ENCODE measurements at regions not wholly inside any gene's neighbourhood (a gene's known extent, or its start where the extent isn't known, plus 50 kb on each side); places are given as distances from the start of the nearest gene placed in this dataset.

DNA sequence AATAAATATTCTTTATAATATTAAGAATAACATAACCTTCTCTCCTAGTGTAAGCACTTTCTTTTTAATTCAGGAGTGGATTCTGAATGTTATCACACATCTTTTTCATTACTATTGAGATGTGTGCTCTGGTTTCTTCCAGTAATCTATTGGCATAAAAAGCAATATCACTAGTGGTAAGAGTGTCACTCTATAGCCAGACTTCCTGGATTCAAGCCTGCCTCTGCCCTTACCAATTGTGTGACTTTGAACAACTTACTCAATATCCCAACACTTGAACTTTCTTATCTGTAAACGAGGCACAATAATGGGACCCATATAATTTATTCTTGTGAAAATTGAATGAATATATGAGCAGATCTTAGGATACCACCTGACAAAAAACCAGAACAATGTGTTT is 71.0 kb downstream of the SEM1 start:
- no peak overlapping the region for H3K27ac ChIP-seq
- no peak overlapping the region for H3K4me3 ChIP-seq (IDR thresholded peaks at IDR 0.05; ENCODE audit: insufficient read depth, low read depth, low read length)
- H3K27me3 ChIP-seq (ENCODE audit: insufficient read depth, low read depth) = no peaks in the 10 kb centered on the region
- H3K79me2 ChIP-seq (ENCODE audit: insufficient read depth, low read depth) = no peaks in the 10 kb centered on the region
- TF ChIP-seq, protein P1, sequence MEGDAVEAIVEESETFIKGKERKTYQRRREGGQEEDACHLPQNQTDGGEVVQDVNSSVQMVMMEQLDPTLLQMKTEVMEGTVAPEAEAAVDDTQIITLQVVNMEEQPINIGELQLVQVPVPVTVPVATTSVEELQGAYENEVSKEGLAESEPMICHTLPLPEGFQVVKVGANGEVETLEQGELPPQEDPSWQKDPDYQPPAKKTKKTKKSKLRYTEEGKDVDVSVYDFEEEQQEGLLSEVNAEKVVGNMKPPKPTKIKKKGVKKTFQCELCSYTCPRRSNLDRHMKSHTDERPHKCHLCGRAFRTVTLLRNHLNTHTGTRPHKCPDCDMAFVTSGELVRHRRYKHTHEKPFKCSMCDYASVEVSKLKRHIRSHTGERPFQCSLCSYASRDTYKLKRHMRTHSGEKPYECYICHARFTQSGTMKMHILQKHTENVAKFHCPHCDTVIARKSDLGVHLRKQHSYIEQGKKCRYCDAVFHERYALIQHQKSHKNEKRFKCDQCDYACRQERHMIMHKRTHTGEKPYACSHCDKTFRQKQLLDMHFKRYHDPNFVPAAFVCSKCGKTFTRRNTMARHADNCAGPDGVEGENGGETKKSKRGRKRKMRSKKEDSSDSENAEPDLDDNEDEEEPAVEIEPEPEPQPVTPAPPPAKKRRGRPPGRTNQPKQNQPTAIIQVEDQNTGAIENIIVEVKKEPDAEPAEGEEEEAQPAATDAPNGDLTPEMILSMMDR (conservative IDR thresholded peaks at IDR 0.05; ENCODE audit: low read depth, low read length) = no peak
- H3K36me3 ChIP-seq (ENCODE audit: insufficient read depth) = no peaks in the 10 kb centered on the region
- no peak overlapping the region for H3K4me2 ChIP-seq
- no peaks in the 10 kb centered on the region for H4K20me1 ChIP-seq (ENCODE audit: insufficient read depth)
- no peak overlapping the region for H2AFZ ChIP-seq (ENCODE audit: low read depth)
- no peaks in the 10 kb centered on the region for H3K4me1 ChIP-seq (ENCODE audit: low read depth, poor library complexity, severe bottlenecking)
- H3K9ac ChIP-seq = no peak overlapping the region

DNA sequence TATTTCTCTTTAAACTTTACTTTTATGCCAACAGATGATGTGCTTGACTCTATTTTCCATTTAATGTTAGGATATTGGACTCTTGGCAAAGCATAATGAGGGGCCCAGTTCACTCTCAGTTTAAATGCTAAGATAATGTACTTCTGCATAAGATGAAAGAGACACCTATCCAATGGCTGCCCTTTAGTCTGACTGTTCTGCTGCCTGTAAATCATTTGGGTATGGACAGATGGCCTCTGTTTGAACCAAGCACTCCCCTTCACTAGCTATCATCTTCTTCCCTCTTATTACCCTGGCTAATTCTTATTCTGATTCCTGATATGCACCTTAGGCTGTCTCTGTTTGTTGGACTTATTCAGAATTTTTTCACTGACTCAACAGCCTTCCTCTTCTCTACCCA is 72.1 kb downstream of the SEM1 start:
- H3K4me2 ChIP-seq = no peak overlapping the region
- no peak overlapping the region for H3K27ac ChIP-seq
- no peak overlapping the region for H3K9ac ChIP-seq
- TF ChIP-seq, protein P1 (conservative IDR thresholded peaks at IDR 0.05; ENCODE audit: low read depth, low read length) = no peak
- H3K36me3 ChIP-seq (ENCODE audit: insufficient read depth) = no peaks in the 10 kb centered on the region
- no peak overlapping the region for H2AFZ ChIP-seq (ENCODE audit: low read depth)
- H3K4me3 ChIP-seq (IDR thresholded peaks at IDR 0.05; ENCODE audit: insufficient read depth, low read depth, low read length) = no peak overlapping the region
- no peaks in the 10 kb centered on the region for H3K79me2 ChIP-seq (ENCODE audit: insufficient read depth, low read depth)
- H3K27me3 ChIP-seq (ENCODE audit: insufficient read depth, low read depth) = no peaks in the 10 kb centered on the region
- H4K20me1 ChIP-seq (ENCODE audit: insufficient read depth) = no peaks in the 10 kb centered on the region
- no peaks in the 10 kb centered on the region for H3K4me1 ChIP-seq (ENCODE audit: low read depth, poor library complexity, severe bottlenecking)

DNA sequence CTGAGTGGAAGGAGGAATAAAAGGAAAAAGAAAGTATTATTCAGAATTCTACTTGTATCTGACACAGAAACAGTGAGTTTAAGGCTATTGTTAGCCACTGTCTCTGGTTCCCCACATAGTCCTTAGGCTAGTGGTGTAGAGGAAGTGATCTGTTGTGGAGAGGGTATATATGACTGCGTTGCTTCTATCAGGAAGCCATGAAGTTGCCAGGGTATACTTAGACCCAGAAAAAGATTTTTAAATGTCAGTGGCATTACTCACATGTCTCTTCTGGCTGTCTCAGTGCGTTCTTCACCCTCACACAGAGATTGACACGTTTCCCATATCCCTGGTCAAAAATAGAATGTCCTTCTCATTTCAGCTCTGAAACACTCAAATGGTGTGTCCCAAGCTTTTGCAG is 72.7 kb downstream of the SEM1 start:
- H3K4me3 ChIP-seq (IDR thresholded peaks at IDR 0.05; ENCODE audit: insufficient read depth, low read depth, low read length) = no peak overlapping the region
- no peaks in the 10 kb centered on the region for H3K4me1 ChIP-seq (ENCODE audit: low read depth, poor library complexity, severe bottlenecking)
- H2AFZ ChIP-seq (ENCODE audit: low read depth) = no peak overlapping the region
- no peak overlapping the region for H3K9ac ChIP-seq
- H3K36me3 ChIP-seq (ENCODE audit: insufficient read depth) = no peaks in the 10 kb centered on the region
- TF ChIP-seq, protein P1 (conservative IDR thresholded peaks at IDR 0.05; ENCODE audit: low read depth, low read length) = no peak
- H4K20me1 ChIP-seq (ENCODE audit: insufficient read depth) = no peaks in the 10 kb centered on the region
- no peak overlapping the region for H3K27ac ChIP-seq
- H3K79me2 ChIP-seq (ENCODE audit: insufficient read depth, low read depth) = no peaks in the 10 kb centered on the region
- H3K4me2 ChIP-seq = no peak overlapping the region
- H3K27me3 ChIP-seq (ENCODE audit: insufficient read depth, low read depth) = no peaks in the 10 kb centered on the region

DNA sequence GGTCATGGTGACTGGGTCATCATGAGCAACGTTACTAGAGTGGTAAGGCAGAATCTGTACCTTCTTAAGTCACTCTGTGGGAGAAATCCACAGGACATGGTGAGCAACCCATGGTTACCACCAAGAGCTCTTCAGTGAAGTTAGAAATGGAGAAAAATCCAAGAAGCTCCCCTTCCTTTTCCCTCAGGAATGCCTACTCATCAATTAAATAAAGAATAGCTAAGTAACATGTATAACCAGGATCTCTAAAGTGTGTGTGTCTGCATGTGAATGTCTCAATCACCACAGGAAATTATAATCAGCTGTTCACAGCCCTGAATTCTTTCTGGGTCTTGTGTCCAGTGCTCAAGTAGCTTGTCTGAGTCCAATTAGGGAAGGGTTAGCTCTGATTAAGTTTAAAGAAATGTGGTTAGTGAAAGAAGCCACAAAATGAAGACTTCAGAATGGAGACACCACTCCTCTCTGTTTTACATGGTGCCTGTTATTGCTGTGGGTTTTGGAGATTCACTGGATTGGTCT is 73.2 kb downstream of the SEM1 start:
- Histone ChIP-seq H3K27ac (no peak overlapping the region), H3K27me3 (ENCODE audit: insufficient read depth, low read depth) (no peaks in the 10 kb centered on the region), H3K9ac (no peak overlapping the region), H3K4me1 (ENCODE audit: low read depth, poor library complexity, severe bottlenecking) (no peaks in the 10 kb centered on the region), H4K20me1 (ENCODE audit: insufficient read depth) (no peaks in the 10 kb centered on the region), H2AFZ (ENCODE audit: low read depth) (no peak overlapping the region), H3K79me2 (ENCODE audit: insufficient read depth, low read depth) (no peaks in the 10 kb centered on the region), H3K4me3 (IDR thresholded peaks at IDR 0.05; ENCODE audit: insufficient read depth, low read depth, low read length) (no peak overlapping the region), H3K4me2 (no peak overlapping the region), H3K36me3 (ENCODE audit: insufficient read depth) (no peaks in the 10 kb centered on the region)
- TF ChIP-seq, protein P1 (conservative IDR thresholded peaks at IDR 0.05; ENCODE audit: low read depth, low read length) = no peak

Measured in KMS-11 (cell line).